ENCODE measurements at regions not wholly inside any gene's neighbourhood (a gene's known extent, or its start where the extent isn't known, plus 50 kb on each side); places are given as distances from the start of the nearest gene placed in this dataset.
"Not testable (repeated sequence)": the region's sequence is repeated elsewhere in the genome, so short reads cannot be mapped to it uniquely, and the experiment has no call there.

GRCh38 chr3:155995525-155996370 is 124.6 kb upstream of the KCNAB1 start:
- DNase-seq (ENCODE audit: low read depth): peak; percentile 62

GRCh38 chr3:155996882-155997281 is 123.5 kb upstream of the KCNAB1 start:
- H3K4me3 ChIP-seq (ENCODE audit: low read length): no peak overlapping the region
- DNase-seq (ENCODE audit: low read depth): no peak
- TF ChIP-seq, protein P1, sequence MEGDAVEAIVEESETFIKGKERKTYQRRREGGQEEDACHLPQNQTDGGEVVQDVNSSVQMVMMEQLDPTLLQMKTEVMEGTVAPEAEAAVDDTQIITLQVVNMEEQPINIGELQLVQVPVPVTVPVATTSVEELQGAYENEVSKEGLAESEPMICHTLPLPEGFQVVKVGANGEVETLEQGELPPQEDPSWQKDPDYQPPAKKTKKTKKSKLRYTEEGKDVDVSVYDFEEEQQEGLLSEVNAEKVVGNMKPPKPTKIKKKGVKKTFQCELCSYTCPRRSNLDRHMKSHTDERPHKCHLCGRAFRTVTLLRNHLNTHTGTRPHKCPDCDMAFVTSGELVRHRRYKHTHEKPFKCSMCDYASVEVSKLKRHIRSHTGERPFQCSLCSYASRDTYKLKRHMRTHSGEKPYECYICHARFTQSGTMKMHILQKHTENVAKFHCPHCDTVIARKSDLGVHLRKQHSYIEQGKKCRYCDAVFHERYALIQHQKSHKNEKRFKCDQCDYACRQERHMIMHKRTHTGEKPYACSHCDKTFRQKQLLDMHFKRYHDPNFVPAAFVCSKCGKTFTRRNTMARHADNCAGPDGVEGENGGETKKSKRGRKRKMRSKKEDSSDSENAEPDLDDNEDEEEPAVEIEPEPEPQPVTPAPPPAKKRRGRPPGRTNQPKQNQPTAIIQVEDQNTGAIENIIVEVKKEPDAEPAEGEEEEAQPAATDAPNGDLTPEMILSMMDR (IDR thresholded peaks at IDR 0.05; ENCODE audit: insufficient read depth, low read depth, low read length, missing control alignments): no peak

More at GRCh38 chr3:155995525-155996370, 124.6 kb upstream of the KCNAB1 start:
- TF ChIP-seq, protein P1 (IDR thresholded peaks at IDR 0.05; ENCODE audit: insufficient read depth, low read depth, low read length, missing control alignments): peak; percentile 61
- H3K4me3 ChIP-seq (ENCODE audit: low read length): no peak overlapping the region

GRCh38 chr3:155998173-155998572 is 122.2 kb upstream of the KCNAB1 start:
- not testable (repeated sequence) for H3K4me3 ChIP-seq (ENCODE audit: low read length); DNase-seq (ENCODE audit: low read depth)

DNA sequence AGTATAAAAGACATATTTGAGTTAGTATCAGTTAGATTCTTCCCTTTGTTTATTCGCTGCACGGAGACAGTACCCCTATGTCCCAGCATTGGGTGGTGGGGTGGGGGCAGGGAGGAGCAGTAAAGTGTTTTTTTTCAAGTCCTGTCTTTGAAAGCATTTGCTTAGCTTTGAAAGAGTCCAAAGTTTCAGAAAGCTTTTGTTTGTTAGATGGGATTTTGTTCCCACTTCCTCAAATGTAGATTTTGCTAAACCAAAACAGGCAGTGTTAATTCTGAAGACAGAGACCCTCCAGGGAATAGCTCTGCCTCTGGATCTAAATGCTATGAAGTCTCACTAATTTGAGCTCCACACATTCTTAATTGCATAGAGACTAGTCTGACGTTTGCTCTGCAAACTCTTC is 114.6 kb upstream of the KCNAB1 start:
- no peak for DNase-seq (ENCODE audit: low read depth)
- no peak overlapping the region for H3K4me3 ChIP-seq (ENCODE audit: low read length)
- TF ChIP-seq, protein P1 (IDR thresholded peaks at IDR 0.05; ENCODE audit: insufficient read depth, low read depth, low read length, missing control alignments): no peak

DNA sequence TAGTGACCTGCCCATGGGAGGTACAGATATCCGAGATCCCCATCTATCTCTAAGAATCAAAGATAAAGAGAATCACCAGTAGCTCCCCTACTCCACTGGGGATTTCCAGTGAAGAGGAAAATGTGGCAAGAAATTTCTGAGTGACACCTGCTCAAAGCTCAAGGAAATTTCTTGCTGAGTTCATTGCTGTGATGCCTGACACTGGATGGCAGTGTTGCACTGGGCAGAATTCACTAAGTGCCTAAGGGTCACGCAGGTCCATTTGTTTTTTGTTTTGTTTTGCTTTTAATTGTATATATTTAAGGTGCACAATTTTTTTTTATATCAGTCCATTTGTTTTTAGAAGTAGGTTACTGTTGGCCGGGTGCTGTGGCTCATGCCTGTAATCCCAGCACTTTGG is 109.5 kb upstream of the KCNAB1 start:
- no peak overlapping the region for H3K4me3 ChIP-seq (ENCODE audit: low read length)
- TF ChIP-seq, protein P1 (IDR thresholded peaks at IDR 0.05; ENCODE audit: insufficient read depth, low read depth, low read length, missing control alignments): peak; percentile 70
- peak; percentile 53 for DNase-seq (ENCODE audit: low read depth)

DNA sequence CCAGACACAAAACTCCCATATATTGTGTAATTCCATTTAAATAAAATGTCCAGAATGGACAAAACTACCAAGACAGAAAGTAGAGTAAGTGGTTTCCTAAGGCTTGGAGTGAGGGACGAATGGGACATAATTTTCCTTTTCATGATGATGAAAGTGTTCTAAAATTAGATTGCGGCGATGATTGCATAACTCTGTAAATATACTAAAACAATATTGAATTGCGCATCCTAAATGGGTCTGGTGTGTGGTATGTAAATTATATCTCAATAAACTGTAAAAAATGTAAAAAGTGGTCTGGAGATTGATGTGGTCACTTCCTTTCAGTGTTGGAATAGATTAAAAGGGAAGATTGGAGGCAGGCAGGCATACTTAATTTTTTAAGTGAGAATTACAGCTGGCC is 105.9 kb upstream of the KCNAB1 start:
- TF ChIP-seq, protein P1 (IDR thresholded peaks at IDR 0.05; ENCODE audit: insufficient read depth, low read depth, low read length, missing control alignments): no peak
- DNase-seq (ENCODE audit: low read depth): no peak
- H3K4me3 ChIP-seq (ENCODE audit: low read length): no peak overlapping the region

GRCh38 chr3:156016902-156017301 is 103.5 kb upstream of the KCNAB1 start:
- DNase-seq (ENCODE audit: low read depth): no peak
- H3K4me3 ChIP-seq (ENCODE audit: low read length): no peak overlapping the region
- TF ChIP-seq, protein P1 (IDR thresholded peaks at IDR 0.05; ENCODE audit: insufficient read depth, low read depth, low read length, missing control alignments): no peak
